HuH-7 (cell line): ENCODE measurements at regions not wholly inside any gene's neighbourhood (a gene's known extent, or its start where the extent isn't known, plus 50 kb on each side); places are given as distances from the start of the nearest gene placed in this dataset.

Experiments
- DNase-seq: peaks from one replicate; pipeline ENCODE4 v3.0.0; 2011; ENCODE audit warnings: low spot score

GRCh38 chr7:52482076-52482475 lies 553.4 kb upstream of the POM121L12 start:
- DNase-seq: no peak

- DNase-seq: no peak
Observed at GRCh38 chr7:52481571-52481970, 553.9 kb upstream of the POM121L12 start.

GRCh38 chr7:52479990-52480389 lies 555.4 kb upstream of the POM121L12 start:
- no peak for DNase-seq

- no peak for DNase-seq
Observed at GRCh38 chr7:52475001-52475582, 560.3 kb upstream of the POM121L12 start.

DNA sequence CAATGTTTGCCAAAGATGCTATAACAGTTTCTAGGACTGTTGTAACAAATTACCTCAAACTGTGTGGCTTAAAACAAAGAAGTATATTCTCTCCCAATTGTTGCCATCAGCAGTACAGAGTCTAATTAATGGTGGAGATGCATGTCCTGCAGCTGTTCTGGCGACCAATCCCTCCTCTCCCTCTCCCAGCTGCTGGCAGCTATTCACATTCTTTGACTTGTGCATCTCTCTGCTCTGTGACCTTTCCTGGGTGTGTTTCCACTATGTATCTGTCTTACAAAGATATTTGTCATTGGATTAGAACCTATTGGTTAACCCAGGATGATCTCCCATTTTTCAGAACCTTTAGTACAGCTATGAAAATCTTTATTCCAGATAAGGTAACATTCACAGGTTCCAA lies 561.7 kb upstream of the POM121L12 start:
- DNase-seq: no peak

DNA sequence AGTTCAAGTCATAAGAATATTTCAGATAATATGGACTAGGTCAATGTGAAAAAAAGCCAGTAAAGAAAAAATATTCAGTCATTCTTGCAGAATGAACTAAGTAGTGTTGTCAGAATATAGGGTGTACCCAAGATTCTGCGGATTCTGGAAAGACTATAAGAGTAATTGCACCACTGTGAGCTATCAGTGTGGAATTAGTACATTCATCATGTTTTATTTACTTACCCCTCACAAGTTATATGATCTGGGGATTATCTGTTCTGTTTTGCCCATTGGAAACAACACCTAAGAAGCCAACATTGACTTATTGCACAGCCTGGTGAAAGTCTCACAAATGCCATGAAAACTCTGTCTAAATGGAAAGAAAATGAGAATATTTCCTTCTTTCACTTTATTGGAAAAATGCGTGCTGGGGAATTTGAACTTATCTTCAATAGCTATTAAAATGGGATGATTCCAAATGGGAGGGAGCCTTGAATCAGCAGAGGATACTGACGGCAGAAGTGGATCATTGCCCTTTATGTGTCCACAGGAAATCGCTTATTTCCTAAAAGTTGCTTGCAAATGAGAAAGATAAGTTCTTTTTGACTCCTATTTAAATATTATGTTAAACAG lies 563.3 kb upstream of the POM121L12 start:
- DNase-seq: no peak

DNA sequence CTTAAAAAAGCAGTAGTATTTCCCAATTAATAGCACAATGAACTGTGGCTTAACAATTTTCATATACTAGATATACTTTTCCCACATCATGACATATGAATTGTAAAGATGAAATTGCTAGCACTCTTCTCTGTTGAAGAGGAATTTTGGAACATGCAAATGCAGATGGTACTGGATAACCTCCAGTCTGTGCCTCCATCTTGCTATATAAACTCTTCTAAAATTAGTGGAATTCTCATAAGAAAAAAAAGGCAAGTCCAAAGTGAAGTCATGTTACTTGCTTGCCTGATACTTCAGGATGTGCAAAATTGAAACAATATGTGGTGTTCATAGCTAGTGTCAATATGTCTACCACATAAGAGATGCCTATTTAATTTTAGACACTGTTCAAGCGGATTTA lies 570.2 kb upstream of the POM121L12 start:
- DNase-seq: no peak

DNA sequence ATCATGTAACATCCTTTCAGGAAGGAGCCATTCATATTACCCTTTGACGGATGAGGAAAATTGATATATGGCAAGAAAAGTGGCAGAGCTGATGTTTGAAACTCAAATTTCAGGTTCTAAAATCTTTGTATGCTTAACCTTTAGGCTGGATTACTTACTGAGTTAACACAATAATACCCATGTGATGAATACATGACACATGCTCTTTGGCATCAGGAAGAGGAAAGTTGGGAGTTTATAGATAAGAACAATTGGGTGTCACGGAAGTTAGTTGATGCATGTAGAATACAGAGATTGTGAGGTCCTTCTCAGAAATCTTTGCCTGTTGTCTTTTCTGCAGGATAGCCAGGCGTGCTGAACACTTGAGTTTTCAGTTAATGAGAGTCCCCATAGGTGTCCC lies 572.1 kb upstream of the POM121L12 start:
- no peak for DNase-seq

GRCh38 chr7:52462474-52462873 lies 573.0 kb upstream of the POM121L12 start:
- no peak for DNase-seq

DNA sequence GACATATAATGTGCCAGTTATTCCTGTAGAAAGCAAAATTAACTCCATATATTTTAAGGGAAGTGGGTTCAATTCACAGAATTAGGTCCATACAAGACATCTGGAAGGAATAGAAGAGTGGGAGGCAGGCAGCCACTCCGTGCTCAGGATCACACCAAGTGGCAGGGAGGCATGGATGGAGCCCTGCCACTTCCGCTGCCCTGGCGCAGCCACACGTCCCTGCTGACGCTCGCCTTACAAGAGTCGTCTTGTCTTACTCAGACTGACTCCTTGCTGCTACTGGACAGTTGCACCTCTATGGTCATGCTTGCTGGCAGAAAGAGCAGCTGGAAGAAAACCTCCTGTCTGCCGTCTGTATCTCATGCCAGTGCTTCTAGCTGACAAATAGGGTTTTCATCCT lies 579.9 kb upstream of the POM121L12 start:
- no peak for DNase-seq

DNA sequence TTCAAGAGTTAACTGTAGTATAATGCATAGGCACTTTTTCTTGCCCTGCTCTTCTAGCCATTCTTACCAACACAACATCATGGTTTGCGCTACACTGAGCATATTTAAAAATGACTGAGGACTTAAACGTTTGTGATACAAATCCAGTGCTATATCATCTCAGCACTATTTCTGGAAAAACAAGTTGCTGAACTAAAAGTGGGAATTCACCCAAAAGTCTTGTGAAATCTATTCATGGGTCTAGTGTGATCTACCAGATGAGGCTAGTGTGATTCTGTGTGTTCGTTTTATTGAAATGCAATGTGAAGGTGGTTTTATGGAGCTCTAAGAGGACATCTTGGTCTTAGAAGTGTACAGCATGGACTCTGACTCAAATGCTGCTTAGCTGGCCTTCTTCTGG lies 584.6 kb upstream of the POM121L12 start:
- DNase-seq: no peak

DNA sequence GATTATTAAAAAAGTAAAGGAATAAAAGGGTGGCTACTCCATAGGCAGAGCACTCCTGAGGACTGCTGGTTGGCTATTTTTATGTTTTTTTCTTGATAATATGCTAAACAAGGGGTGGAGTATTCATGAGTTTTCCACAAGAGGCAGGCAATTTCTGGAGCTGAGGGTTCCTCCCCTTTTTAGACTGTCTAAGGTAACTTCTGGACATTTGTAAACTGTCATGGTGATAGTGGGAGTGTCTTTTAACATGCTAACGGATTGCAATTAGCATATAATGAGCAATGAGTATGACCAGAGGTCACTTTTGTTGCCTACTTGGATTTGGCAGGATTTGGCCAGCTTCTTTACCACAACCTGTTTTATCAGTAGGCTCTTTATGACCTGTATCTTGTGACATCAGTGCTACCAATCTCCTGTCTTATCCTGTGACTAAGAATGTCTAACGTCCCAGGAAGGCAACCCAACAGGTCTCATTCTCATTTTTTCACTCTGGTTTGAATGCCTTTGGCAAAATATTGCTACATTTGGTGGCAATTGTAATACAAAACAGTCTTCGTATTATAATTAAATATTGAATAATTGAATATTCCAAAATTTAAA lies 587.8 kb upstream of the POM121L12 start:
- DNase-seq: no peak

GRCh38 chr7:52436278-52436677 lies 599.2 kb upstream of the POM121L12 start:
- DNase-seq: no peak

GRCh38 chr7:52431082-52431815 lies 604.2 kb upstream of the POM121L12 start:
- DNase-seq: no peak

- no peak for DNase-seq
Observed at GRCh38 chr7:52423251-52423650, 612.2 kb upstream of the POM121L12 start.

DNA sequence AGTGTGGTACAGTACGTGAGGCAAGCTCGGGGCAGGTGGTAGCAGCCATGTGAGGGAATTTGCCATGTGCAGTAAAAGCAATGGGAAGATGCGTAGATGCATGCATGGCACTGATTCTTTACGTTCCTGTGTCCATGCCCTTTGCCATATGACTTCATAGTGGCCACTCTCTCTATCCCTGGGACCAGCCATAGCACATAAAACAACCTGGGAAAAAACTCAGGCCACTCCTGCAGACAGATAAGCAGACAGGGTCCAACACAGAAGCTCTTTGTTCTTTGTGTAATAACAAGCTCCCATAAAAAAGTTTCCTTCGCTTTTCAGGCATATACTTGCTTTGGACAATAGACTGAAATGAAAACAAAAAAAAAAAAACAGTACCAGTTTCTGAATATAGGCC lies 622.4 kb upstream of the POM121L12 start:
- no peak for DNase-seq

DNA sequence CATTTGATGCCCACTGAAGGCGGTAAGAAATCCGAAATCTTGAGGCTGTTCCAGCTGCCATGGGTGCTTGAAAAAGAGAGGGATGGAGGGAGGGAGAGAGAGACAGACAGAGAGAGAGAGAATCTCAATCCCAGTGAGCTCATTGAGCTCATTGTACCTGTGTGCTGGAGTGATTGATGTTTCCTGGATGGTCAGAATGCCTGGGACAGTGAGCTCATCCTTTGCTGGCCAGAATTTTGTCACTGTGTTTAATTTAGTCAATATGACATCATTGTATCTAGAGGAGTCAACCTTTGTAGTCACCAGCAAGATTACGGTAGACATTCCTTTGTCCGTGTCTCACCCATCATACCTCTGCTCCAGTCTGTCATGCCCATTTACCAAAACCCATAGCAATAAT lies 625.4 kb upstream of the POM121L12 start:
- no peak for DNase-seq

- DNase-seq: no peak
Observed at GRCh38 chr7:52406808-52407207, 628.6 kb upstream of the POM121L12 start.

- no peak for DNase-seq
Observed at GRCh38 chr7:52382731-52383130, 652.7 kb upstream of the POM121L12 start.

DNA sequence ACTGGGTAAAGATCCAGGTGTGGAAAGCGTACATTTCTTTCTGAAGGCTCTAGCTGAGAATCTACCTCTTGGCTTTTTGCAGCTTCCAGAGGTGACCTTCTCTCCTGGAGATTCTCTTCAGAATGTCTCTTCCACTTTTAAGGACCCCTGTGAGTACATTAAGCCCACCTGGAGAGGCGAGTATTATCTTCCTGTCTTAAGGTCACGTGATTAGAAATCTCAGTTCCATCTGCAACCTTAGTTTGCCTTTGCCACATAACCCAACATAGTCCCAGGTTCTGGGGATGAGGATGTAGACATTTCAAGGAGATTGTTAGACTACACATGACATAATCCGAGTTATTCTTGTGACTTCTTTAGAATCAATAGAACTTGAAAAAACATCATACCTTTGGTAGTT lies 665.5 kb upstream of the POM121L12 start:
- DNase-seq: no peak

DNA sequence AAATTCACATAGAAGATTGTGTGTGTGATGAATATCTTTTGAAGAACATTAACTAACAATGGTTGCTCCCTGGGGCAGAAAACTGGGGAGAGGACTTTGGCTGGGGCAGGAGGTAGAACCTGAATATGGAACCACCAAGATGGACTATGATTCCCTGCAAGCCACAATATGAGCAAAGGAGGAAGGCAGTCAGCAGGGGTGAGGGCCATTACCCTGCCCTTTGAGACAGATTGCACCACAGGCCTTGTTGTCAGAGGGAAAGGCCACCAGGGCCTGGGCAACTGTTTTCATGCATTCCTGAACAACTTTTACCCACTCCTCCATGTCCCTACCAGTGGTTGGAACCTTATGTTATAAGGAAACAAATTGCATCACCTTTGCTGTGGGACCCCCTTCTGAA lies 670.1 kb upstream of the POM121L12 start:
- DNase-seq: peak; percentile 7

GRCh38 chr7:52362521-52362920 lies 672.9 kb upstream of the POM121L12 start:
- DNase-seq: no peak

DNA sequence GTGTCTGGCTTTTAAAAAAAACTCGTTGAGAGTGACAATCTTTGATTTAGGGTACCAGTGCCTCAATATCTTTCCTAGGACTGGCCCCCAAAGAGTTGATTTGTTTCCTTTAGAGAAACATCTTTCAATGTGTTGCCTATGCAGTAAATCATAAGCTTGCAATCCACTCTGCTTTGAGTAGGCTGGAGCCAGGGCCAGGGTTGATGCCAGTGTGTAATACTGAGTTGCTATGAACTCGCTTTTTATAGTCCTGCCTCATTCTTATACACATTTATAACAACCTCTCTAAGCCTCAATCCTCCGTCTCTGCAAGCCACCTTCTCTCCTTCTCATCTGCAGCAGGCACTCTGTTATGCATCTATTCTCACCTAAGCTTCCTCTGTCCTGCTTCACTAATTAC lies 674.9 kb upstream of the POM121L12 start:
- no peak for DNase-seq
